NCI-H187 treated with DMSO at 0.1 percent for 48 hours (cell line): ENCODE measurements at regions not wholly inside any gene's neighbourhood (a gene's known extent, or its start where the extent isn't known, plus 50 kb on each side); places are given as distances from the start of the nearest gene placed in this dataset.
A peak's percentile ranks its signal among the peaks of the same experiment; 100 is the strongest.
"Not testable (repeated sequence)": the region's sequence is repeated elsewhere in the genome, so short reads cannot be mapped to it uniquely, and the experiment has no call there.

Experiments
- DNase-seq: peaks from one replicate; lab custom pipeline; 2025; lab: John Stamatoyannopoulos, UW

DNA sequence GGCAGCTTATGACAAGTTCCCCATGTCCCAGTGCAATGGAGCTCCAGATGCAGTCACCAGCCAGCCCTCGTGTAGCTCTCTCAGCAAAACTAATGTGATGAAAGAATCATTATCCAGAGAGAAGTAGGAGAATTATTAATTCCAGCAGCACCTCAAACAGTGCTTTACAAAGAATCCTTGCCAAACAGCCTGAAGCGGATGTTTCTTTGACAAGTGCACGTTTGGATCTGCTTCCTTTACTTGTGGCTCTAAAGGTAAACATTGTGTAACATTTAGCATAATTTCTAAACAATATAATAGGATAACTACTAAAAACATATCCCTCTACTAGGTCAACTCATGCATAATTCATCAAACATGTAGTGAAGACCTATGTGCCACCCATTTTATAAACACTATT lies 197.0 kb downstream of the FAM181B start:
- no peak for DNase-seq

DNA sequence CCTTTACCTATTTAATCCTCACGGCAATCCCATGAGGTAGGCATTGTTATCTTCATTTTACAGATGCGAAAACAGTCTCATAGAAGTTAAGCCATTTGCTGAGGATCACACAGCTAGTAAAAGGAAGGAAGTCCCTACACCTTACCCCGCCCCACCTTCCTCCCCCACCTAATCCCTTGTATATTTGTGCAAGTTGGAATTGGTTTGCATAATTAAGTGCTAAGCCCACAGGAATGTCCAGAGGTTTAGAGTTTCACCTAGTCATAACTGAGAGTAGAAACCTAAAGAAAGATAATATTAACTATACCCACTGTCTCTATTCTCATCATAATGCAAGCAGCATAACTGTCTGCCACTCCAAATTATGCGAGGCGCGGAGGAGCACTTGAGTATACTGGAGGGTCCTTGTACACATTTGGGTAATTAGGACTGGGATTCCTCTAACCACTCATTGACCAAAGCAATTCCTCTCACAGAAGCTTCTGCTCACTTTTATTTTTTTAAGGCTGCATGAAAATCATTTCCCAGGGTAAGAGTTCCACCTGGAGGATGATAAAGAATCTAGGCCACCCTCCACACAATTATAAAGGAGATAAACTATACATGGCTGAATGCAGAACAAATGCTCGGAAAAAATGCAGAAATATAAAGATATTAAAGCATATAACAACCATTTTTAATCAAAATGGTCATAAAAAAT lies 199.9 kb downstream of the FAM181B start:
- peak; percentile 70 for DNase-seq

- DNase-seq: no peak
Measured at GRCh38 chr11:82529936-82530335, 203.7 kb downstream of the FAM181B start.

DNA sequence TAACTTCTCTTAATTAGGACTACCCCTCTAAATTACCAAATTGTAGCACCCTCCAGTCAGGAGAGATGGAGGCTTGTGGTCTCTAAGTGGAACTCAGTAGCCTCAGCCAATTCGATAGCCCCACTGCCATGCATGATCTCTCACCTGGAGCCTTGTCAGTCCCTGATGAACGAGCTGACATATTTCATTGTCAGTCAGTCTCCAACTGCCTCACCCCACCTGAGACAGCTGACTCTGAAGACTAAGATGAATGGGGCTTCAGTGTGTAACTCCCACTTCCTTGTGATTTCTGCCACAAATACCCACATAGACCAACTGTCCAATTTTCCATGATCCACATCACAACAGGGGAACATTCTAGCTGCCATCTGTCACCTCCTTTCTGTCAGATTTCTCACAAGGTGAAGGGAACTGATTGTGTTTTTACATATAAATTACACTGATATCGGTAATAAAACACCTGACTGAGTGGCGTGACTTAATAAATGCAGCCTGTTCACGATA lies 206.5 kb downstream of the FAM181B start:
- DNase-seq: no peak

DNA sequence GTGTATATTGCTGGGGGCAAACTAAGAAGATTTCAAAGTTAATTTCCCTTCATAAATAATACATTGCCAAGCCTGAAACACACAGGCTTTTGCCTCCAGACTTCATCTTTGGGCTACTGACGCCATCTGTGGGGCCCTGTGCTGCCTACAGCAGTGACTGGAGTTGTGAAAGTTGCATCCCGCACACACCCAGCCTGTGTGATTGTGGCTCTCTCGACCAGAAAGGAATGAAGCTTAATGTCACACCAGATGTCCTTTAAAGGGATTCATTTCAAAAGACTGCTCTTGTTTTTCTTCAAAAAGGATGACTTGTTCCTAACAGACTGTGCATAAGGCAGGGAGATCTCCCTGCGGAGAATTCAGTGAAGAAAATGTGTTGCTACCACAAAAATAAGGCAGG lies 210.5 kb downstream of the FAM181B start:
- no peak for DNase-seq

DNA sequence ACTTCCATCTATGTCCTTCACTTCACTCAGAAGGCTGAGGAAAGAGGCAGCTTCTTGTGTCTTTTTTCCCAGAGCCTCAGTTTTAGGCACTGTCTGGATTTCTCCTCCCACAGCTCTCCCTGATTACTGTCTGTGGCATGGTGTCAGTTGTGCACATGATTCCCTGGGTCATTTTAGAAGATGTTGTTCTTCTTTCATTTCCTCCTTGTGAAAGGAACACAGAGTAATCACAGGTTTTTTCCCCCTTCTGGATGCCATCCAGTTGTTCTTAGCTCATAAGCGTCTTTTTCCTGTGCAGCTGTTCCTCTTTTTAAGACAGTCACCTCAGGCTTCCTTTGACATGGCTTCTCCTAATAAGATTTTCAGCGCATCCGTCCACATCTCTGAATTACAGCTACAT lies 212.2 kb downstream of the FAM181B start:
- DNase-seq: no peak

GRCh38 chr11:82507288-82507687 lies 226.4 kb downstream of the FAM181B start:
- no peak for DNase-seq

- no peak for DNase-seq
Measured at GRCh38 chr11:82505379-82505778, 228.3 kb downstream of the FAM181B start.

GRCh38 chr11:82501174-82501573 lies 232.5 kb downstream of the FAM181B start:
- not testable (repeated sequence) for DNase-seq

DNA sequence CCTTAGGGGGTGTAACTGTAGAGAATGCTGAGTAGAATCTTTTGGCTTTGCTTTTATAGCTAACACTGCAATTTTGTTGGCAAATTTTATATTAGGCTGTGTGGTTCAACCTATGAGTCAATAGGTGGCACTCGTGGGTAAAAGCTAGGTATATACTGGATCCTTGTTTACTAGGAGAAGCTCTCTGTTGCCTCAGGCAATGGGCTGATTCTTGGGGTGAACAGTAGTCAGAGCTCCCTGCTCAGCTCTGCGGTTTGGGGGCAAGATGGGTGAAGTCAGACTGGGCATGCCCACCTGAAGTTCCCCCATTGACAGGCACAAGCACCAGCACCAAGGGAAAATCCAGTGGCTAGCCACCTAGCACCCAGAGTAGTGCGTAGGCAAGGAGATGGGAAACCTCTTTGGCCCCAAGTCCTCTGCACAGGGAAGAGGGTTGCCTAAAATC lies 238.7 kb downstream of the FAM181B start:
- no peak for DNase-seq

DNA sequence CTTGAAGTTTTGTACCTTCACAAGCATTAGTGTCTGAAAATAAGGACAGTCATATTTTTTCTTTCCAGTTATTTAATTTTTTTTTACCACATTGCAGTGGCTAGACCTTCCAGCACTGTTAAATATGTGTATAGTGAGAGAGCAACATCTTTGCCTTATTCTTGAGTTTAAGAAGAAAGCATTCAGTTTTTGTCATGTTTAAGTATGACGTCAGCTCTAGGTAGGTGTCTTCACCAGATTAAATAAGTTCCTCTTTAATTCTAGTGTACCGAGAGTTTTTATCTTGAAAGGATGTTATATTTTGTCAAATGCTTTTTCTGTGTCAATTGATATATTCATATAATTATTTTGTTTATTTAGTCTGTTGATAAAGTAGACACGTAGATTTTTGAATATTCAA lies 258.8 kb downstream of the FAM181B start:
- DNase-seq: no peak

DNA sequence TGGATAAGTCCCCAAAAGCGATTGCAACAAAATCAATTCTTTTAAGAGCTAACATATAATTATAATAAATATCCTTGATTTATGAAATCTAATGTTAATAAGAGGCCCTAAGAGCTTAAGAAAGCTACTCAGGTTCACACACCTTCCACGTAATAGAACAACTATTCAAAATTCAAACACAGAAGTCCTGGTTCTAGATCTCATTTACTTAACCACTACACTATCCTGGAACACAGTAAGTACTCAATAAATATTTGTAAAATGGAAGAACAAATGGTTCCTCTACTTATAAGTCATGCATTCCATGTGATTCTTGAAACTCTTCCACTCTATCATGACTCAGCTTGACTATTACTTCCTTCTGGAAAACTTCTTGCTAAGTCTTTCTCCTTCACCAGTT lies 268.2 kb downstream of the FAM181B start:
- DNase-seq: no peak

- DNase-seq: no peak
Measured at GRCh38 chr11:82462608-82463242, 270.9 kb downstream of the FAM181B start.

- DNase-seq: no peak
Measured at GRCh38 chr11:82458761-82459160, 274.9 kb downstream of the FAM181B start.

DNA sequence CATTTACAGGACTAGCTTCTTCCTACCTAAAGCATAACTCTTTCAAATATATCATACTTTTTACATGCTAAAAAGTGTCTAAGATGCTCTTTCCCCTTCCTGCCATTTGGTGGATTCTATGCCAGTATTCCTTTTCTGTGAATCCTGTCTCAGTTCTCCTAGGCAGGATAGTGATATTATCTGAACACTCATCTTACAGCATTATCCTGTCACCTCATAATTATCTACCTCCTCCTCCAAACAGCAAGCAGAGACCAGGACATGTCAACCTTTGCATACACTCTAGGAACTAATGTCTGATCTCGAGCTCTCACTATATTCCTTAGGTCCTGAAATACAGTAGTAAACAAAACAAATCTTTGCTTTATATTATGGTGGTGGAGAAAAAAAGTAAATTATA lies 275.5 kb downstream of the FAM181B start:
- DNase-seq: no peak

DNA sequence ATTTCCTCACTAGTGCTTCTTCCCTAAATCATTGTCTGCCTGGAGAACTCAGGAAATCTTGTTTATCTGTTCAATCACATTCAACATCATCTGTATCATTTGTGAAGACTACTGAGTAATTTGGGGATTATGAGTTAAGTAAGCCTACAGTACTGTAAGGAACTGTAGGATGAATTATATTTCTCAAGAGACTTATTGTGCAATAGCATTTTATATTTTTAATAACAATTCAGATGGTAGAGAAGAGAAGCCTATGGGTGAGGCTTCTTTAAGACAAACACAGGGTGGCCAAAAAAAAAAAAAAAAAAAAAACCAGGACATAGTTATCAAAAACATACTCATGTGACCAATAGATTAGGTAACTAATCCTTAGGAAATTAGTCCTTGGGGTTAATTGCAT lies 282.7 kb downstream of the FAM181B start:
- DNase-seq: no peak

- DNase-seq: no peak
Measured at GRCh38 chr11:82406611-82407010, 327.1 kb downstream of the FAM181B start.

DNA sequence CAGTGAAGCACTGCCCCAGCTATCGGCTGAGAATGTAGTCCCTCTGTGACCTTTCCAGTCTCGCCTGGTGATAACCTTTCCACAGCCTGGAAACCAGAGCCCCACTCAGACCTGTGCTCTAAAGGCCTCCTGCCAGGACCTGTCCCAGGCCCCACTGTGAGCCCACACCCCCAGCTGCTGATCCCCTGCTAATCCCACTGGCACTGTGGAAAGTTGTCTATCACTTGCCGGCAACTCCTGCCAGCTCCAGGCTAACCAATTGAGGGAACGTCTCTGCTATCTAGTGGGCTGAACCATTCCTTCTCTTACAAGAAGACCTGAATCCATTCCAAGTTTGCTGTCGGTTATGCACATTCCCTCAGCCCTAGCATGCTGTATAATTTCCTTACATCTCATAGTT lies 328.2 kb downstream of the FAM181B start:
- no peak for DNase-seq

DNA sequence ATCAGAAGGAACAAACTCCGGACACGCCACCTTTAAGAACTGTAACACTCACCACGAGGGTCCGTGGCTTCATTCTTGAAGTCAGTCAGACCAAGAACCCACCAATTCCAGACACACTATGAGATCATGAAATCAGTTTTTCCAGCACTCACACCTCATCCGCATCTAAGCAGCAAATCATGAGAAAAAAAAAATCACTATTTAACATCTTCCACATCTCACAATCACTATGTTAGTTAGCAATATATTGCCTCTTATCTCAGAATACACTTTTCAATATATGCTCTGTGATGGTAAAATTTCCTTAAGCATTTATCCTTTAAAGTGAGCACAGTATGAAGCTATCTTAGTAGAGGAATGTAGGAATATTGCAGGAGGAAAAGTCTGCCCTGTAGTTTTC lies 328.7 kb downstream of the FAM181B start:
- DNase-seq: no peak

GRCh38 chr11:82403640-82404305 lies 329.9 kb downstream of the FAM181B start:
- DNase-seq: no peak

DNA sequence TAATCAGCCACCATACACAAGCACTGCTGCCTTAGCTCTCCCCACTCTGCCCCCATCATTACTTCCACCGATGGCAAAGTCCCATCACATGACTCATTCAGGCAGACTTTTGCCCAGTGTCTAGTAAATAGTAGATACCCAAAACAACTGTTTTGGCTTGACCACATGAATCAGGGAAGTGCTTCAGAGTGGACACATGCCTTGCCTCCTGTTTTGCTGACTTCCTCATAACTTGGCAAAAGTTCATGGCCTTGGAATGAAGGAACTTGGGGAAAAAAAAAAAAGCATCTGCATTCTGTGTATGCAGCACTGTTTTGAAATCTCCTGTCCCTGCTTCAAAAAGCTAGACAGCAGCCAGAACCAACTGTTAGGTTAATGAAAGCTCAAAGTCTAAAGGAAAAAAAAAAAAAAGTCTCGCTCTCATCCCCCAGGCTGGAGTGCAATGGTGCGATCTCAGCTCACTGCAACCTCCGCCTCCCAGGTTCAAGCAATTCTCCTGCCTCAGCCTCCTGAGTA lies 335.3 kb downstream of the FAM181B start:
- no peak for DNase-seq

- not testable (repeated sequence) for DNase-seq
Measured at GRCh38 chr11:82396639-82397038, 337.0 kb downstream of the FAM181B start.

GRCh38 chr11:82384308-82384707 lies 349.4 kb downstream of the FAM181B start:
- no peak for DNase-seq
